ENCODE measurements at regions not wholly inside any gene's neighbourhood (a gene's known extent, or its start where the extent isn't known, plus 50 kb on each side); places are given as distances from the start of the nearest gene placed in this dataset.

DNA sequence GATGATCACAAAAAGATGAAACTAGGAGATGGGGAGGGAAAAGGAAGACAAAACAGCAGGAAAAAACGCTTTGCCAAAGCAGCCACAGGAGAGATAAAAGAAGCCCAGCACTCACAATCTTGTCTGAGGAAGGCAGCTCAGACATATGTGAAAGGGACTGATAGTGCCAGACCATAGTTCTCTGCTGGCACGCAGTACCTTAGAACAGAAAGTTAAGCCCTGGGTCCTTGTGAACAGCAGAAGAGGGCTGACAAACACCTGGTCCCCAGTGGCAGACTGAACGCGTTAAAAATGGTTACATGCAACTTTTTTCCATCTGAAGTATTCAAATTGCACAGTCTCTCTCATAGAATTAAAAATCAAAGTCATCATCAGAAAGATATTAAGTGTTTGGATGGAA lies 433.2 kb upstream of the ADAMTS5 start:
- DNase-seq (ENCODE audit: low read depth in 2 of 2): no peak

DNA sequence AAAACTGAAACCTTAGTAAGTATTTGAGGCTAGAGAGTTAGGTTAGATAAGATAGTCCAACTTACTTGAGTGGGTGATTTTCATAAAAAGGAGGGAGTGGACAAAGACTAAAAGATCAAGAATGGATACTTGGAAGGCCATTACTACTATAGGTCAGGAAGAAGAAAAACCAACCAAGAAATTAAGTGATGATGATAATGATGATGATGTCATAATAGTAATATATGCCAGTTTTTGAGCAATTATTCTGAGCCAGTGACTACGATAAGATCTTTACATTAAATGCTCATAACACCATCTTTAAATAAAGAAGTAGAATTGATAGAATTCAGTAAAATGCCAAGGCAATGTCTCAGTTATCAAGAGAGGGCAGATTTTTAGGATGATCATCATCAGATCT lies 430.7 kb upstream of the ADAMTS5 start:
- DNase-seq (ENCODE audit: low read depth in 2 of 2): no peak

DNA sequence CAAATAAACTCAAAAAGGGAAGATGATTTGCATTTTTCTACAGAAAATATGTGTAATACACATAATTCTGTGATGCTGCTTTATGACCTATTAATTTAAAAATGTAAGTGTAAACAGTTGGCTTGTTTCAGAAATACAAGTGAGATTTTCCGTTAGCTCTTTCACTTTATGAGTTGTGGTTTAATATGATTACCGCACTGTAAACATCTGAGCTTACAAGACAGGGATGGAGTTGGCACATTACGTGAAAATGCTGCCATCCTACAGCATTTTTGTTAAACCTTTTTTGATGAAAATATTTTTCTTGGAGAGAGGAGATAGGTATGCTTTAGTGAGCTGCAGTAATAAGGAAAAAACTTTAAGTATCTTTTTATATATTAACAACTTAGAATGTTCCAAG lies 426.8 kb upstream of the ADAMTS5 start:
- no peak for DNase-seq (ENCODE audit: low read depth in 2 of 2)

DNA sequence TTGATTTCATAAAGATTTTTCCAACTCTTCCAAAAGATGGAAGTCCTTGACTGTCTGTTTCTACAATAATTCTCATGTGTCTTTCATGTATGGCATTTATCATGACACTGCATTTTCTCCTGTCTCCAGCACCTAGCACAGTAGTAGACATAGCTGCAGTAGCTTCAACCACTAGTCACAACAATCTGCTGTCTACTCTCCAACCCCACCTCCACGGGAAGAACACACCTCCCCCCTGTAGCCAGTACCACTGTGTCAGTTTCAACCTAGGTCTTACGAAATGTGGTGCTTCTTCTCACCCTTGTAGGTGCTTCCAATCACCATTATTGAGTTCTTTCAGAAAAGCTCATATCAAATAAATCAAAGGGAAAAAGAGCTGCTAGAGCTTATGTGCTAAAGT lies 425.1 kb upstream of the ADAMTS5 start:
- DNase-seq (ENCODE audit: low read depth in 2 of 2): no peak

DNA sequence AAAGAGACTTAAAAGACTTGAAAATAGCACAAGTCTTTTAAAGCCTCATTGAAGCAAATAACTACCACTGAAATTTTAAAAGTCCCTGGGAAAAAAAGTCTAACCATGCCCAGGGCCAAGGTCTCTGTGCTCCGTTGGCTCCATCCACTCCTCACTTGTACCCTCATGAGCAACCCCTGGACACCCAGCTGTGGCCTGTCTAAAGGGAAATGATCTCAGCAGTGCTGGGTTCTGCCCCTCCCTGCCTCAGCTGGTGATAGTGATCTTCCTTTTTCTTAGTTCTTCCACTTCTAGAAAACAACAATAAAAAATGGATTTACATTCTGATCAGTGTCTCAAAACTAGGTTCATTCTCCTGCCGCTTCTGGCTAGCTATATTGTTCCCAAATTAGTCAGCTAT lies 423.5 kb upstream of the ADAMTS5 start:
- no peak for DNase-seq (ENCODE audit: low read depth in 2 of 2)

DNA sequence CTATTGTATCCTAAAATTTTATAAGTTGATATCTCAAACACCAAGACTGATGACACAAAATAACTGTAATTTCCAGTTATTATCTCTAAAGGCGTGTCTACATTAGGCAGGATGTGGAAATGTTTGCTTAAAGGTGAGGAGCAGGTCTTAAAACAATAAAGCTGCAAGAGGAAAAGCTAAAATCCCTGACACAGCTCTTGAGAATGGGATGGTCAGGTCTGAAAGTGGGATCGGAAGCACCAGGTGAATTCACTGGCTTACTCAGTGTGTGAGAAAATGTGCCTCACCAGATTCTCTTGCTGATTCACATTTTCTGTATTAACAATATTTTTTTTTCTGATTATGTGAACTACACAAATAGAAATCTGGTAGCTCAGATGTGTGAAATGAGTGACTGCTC lies 421.9 kb upstream of the ADAMTS5 start:
- DNase-seq (ENCODE audit: low read depth in 2 of 2): no peak

DNA sequence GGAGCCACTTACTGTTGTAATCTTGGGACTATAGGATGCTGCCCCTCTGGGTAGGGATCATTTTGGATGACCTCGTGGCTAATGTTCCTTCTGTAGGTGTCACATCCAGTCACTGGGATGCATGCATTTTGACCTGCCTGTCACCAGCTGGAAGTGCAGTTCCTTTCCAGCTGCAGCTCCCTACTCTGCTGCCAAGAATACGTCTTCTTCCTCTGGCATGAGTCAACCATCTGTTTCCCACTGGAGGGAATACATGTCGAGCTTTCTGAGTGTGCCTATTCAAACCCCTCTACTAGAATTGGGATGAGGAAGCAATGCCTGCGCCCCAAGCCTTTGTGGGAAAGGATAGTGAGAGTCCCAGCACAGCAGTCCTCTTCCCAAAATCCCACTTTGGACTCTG lies 415.5 kb upstream of the ADAMTS5 start:
- DNase-seq (ENCODE audit: low read depth in 2 of 2): no peak

DNA sequence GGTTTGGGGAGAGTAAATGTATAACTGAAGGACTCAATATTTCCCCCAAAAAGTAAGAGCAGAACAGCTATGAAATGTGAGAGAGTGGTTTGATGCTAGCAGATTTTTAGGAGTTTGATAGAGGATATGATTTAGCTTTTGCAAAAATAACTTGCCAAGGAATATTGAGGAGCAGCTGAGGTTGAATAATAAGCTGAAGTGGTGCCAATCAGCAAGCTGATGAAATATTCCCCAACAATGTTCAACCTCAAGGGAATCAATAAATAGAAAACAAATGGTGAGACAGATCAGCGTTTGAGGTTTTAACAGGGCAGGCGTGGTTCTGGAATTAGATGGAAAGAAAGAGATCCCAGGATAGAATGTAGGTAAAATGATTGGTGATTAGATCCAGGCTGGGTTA lies 413.4 kb upstream of the ADAMTS5 start:
- DNase-seq (ENCODE audit: low read depth in 2 of 2): no peak

DNA sequence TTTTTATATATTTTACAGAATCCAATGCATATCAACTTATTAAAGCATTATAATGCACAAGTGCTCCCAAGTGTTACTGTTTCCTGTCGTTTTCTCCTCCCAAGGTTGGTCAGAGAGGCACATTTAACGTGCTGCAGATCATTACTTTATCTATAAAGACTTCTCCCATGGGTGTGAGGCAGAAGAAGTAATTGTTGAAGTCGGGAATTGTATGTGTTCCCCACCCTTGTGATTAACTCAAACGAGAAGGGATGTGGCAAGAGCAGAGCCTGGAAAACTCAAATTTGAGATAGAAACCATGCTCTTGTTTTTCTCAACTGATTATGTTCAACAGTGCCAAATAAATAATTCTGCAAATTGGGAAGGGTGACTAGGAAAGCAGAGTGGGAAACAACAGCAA lies 412.5 kb upstream of the ADAMTS5 start:
- DNase-seq (ENCODE audit: low read depth in 2 of 2): no peak

DNA sequence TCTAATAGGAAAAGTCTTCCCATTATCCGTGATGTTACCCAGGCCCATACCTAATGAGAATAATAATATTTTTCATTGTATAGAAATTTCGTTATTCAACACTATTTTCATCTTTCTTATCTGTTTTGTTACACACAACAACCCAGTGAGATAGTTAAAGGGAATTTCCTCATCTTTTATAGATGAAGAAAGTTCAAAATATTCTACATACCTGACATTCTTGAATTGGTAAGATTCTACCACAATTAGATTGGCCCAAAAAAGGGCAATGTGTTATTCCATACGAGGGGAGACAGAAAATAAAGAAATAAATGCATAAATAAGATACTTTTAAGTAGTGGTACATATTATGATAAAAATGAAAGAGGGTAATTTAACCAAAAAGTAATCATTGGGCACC lies 405.5 kb upstream of the ADAMTS5 start:
- no peak for DNase-seq (ENCODE audit: low read depth in 2 of 2)

DNA sequence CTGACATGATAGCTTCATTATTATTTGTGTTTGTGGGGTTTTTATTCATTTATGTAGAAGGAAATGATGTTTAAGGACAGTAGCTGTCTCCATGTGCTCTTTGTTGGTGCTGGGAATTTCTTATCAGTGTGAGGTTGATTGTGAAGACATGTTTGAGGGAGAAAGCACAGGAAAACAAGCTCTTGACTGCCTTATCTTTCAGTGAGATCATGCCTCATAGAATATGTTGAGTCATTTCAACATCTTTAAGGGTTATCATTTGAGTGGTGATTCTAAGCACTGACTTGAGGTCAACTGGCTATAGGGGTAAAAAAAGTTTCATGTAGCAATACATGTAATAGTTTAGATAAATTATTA lies 405.1 kb upstream of the ADAMTS5 start:
- DNase-seq (ENCODE audit: low read depth in 2 of 2): no peak

DNA sequence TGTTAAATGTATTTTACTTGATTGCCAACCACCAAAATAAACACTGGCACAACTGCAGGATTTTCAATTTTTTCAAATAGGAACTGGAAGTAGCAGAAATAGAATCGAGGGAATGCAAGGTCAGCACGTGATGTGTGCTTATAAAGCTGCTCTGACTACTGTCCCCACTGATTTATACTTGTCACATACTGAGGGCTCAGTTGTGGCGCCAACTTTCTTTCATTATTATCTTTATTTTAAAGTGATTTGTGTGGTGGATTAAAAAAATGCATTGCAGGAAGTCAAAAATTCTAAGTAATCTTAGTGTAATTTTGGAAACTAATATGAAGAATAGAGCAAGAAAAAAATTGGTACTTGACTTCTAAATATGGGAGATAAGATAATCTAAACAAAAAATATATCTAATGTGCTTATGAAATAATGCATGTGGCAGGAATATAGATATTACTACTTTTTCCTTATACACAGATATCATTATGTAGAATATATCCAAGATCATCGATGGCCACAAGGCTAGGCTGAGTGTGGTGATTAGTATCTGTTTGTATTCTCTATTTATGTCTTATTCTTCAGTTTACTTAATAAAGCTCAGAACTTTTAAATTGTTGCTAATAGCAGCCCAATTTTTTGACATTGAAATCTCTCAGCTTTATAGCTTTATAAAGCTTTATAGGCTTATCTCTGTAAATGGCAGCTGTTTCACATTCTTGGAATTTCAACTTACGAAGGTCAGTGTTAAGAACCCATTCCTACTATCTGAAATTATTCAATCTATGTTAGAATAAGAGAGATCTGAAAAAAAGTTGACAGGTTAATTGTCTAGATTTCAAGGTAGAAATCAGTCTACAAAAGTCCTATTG lies 404.5 kb upstream of the ADAMTS5 start:
- no peak for DNase-seq (ENCODE audit: low read depth in 2 of 2)

DNA sequence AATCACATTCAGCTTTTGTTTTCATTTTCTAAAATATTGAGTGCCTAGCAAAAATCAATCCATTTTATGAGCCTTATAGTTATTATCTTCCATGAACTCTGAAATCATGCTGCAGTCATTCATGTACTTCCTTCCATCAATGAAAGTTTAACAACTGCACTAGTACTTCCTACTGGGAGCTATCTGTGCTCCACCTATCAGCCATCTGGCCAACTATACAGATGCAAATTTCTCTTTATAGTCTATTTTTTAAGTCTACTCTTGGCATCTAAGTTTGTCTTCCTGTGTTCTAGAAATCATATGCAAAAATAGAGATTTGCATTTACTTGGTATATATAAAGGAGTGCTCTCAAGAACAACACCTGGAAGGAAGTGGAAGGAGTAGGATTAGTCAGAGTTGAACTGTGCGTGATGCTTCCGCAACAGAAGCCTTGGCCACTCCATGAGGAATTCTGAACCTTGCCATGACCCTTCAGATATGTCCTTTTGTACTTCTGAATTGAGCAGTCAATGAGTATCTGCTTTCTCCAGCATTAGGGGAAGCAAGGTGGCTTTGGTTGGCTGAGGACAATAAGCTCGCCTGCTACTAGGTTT lies 403.2 kb upstream of the ADAMTS5 start:
- DNase-seq (ENCODE audit: low read depth in 2 of 2): no peak

DNA sequence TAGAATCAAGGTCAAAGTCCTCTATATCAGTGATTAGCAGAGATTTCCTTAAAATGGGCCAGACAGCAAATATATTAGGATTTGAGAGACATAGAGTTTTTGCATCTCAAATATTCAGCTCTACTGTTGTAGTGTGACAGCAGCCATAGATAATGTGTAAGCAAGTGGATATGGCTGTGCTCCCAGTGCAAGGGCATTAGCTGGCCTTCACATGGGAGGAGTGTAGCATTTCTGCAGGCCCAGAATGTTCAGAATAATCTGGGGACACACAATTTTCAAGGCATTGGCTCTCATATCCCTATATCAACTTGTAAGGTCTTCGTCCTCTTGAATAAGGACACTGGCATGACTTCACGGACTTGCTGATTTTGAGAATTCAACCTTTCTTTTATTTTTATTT lies 402.3 kb upstream of the ADAMTS5 start:
- DNase-seq (ENCODE audit: low read depth in 2 of 2): no peak

DNA sequence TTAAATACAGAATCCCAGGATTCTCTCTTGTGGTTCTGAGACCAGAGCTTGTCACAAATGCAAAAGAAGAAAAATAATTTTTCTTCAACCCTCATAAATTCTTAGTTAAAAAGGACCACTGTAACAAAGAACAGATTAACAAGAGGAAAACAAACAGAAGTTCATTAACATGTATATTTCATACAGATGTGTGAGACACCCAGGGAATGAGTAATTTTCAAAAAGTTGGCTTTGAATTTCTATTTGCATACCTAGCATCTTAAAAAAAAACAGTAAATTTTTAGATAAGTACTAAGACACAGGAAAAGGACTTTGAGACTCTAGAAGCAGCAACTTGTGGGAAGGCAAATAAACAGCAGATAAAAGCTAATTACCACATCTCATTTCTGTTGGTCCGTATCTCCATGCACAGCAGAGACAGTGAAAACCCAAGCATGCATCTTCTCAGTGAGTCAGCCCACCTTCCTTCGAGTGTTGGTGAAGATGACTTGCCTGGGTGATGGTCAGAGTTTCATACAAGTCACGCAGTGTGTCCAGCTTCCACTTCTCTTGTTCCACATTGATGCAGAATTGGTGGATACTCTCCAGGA lies 399.9 kb upstream of the ADAMTS5 start:
- DNase-seq (ENCODE audit: low read depth in 2 of 2): no peak

DNA sequence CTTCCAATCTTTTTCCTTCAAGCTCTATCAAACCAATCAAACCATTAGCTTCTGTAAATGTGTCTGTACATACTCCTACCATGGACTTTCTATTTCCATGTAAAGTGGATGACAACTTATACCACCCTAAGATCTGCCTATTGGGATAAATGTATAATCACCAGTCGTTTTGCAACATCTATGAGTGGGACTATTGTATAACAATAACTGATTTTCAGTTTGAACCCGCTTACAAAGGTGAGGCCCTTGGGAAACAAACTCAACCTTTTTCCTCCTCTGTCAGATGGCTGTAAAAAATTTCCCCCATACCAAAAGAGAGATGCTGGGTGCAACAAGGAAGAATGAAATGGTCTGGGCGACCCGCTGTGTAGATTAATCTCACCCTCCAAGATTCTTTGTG lies 399.1 kb upstream of the ADAMTS5 start:
- no peak for DNase-seq (ENCODE audit: low read depth in 2 of 2)

DNA sequence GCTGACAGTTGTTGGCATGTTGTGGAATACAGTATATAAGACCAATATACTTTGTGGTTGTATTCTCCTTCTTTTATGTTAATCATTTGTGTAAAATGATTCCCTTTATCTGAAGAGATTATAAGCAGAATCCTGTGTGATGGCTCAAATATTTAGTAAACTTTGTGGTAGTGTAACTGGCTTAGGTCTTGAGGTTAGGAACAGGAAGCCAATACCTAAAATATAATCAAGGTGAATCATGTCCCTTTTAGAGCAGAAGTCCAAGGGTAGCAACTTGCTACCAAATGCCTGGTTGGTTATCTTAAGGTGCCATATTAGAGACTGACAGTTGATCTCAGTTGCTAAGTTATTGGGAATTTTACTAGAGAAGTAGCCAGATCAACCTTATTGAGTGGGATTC lies 398.5 kb upstream of the ADAMTS5 start:
- DNase-seq (ENCODE audit: low read depth in 2 of 2): no peak

DNA sequence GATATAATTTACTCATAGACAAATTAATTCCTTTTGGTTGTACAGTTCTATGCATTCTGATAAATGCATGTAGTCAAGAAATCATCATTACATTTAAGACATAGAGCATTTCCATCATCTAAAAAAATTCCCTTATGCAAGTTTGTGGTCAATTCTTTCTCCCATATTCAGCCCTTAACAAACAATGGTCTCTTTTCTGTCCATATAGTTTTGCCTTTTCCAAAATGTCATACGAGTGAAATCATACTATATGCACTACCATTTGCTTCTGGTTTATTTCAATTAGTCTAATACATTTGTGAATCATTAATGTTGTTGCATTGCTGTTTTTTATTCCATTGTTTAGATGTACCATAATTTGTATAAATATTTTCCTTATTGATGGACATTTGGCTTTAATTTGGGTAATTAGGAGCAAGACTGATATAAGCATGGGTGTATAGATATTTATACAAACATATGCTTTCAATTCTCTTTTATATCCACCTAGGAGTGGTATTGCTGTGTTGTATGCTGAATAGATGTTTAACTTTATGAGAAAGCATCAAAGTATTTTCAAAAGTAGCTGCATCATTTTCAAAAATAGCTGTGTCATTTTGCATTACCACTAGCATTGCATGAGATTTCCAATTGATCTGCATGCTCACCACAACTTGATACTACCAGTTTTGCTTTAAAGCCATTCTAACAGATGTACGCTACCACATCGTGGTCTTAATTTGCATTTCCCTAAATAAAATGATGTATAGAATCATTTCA lies 397.0 kb upstream of the ADAMTS5 start:
- no peak for DNase-seq (ENCODE audit: low read depth in 2 of 2)

DNA sequence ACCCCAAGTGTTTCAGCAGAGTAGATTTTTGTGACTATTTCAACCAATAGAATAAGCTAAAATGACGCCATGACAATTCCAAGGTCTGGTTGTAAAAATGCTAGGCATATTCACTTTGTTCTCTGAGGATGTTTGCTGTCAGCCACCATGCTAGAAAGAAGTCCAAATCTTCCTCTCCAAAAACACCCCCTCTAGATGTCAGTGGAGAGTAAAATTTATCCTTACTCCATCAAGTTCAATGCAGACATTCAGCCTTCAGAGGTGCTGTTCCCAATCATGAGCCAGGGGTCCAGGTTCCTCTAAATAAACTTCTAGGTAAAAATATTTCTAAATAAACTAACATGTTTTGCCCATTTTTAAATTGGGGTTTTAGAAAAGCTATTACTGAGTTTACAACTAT lies 395.4 kb upstream of the ADAMTS5 start:
- DNase-seq (ENCODE audit: low read depth in 2 of 2): no peak

DNA sequence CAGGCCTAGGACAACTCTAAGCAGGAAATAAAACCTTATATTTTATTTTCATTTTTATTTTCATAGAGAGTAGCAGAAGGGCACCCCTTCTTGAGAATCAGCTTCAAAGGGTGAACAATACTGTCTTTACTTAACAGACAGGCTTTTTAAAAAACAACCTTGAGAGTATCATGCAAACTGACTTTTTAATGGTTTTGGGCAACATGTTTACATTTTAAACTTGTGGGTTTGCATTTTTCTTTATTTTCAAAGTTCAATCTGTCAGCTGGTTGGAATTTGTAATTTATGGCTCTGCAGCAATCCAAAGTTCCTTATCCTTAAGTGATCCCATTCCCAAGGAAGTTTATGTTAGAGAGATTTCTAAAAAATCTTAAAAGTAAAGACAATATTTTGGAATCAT lies 392.3 kb upstream of the ADAMTS5 start:
- DNase-seq (ENCODE audit: low read depth in 2 of 2): no peak

DNA sequence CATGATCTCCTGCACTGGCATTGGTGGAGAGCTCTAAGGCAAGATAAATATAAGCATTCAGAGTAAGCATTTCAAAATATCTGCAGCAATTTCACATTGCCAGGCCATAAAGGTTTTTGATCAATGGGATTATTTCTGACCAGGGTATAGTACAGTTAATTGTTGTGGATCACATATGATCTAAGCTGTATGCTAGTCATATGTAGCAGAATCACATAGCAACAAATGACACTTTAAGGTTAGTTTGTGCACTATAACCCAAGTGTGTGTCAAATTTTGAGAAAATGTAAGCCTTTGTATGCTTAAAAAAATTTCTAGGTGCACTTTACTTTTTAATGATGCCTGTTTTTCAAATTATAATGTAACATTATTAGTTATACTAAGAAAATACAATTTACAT lies 386.0 kb upstream of the ADAMTS5 start:
- no peak for DNase-seq (ENCODE audit: low read depth in 2 of 2)

DNA sequence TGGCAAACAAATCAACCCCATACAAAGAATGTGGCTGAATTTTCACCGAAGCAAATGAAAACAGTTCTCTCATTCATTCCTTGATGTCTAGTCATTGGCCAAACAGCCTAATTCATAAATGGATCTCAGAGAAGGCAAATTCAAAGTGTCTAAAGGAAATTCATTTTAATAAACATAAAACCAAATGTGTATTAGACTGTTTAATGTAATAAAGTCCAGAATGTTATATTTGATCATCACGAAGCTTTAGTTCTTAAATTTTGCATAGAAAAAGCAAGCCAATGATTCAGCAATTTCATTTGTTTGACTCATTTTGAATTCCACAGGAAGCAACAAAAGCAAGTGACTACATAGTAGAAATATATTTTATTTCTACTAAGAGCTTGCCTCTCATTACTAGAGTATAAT lies 379.2 kb upstream of the ADAMTS5 start:
- no peak for DNase-seq (ENCODE audit: low read depth in 2 of 2)

DNA sequence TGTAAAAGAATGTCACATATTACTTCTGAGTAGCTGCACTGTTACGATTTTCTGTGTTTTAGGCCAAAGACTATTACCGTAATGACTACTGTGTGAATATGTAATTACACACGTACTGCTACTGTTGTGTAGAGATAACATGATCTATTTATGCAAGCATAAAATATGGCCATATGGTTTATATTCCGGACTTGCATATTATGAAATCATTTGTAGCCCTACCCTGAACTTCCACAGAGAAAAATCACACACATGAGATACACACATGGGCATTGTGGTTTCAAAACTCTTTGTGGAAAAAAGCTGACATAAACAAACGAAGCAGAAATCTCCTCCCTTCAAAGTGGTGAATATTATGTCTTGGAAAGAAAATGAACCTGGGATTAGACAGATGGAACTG lies 373.0 kb upstream of the ADAMTS5 start:
- DNase-seq (ENCODE audit: low read depth in 2 of 2): no peak

All from dermis microvascular lymphatic vessel endothelial cell (primary cell).